HG03342 (cell line): ENCODE measurements at regions not wholly inside any gene's neighbourhood (a gene's known extent, or its start where the extent isn't known, plus 50 kb on each side); places are given as distances from the start of the nearest gene placed in this dataset.
A peak's percentile ranks its signal among the peaks of the same experiment; 100 is the strongest.
"Not testable (repeated sequence)": the region's sequence is repeated elsewhere in the genome, so short reads cannot be mapped to it uniquely, and the experiment has no call there.

Experiments
- ATAC-seq: cut with Tn5 transposase; IDR thresholded peaks from one replicate; pipeline ENCODE4 v1.9.1; 2021; ENCODE audit warnings: mild to moderate bottlenecking, moderate library complexity; ENCODE audit not compliant: unreplicated experiment

GRCh38 chr2:60358476-60358875, 195.0 kb downstream of the BCL11A start:
- ATAC-seq = no peak

GRCh38 chr2:60357996-60358395, 195.5 kb downstream of the BCL11A start:
- no peak for ATAC-seq

DNA sequence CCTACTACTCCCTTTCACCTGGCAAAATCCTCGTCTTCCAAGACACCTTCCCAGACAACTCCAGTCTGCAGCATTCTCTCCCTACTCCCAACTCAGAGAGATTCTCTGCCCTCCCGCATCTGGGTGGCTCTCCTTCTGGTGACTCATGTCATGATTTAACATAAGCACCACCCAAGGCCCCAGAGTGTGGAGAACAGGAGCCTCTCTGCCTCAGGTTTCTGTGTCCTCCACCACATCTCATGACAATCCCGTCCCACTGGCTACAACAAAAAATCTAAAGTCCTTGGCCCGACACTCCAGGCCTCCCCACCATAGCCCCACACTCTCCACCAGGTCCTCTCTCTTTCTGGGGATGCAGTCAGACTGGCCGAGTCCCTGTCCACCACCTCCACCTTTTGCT, 197.1 kb downstream of the BCL11A start:
- no peak for ATAC-seq

- no peak for ATAC-seq
These were observed 197.6 kb downstream of the BCL11A start for GRCh38 chr2:60355849-60356261.

DNA sequence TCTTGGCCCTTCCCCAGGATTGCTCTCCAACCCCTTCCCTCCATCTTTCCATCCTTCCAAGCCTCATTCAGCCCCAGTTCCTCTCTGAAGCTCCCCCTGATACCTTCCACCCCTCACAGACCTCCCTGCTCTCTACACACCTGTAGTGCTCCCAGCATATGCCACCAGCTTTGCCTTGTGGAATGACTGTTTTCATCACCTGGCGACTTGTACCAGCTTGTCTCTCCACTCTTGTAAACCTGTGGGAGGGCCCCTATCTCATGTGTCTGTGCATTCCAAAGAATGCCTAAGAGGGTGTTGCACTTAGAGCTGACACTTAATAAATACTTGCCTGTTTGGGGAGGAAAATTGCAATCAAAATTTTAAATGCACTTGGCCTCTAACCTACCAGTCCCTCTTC, 198.7 kb downstream of the BCL11A start:
- ATAC-seq = no peak

DNA sequence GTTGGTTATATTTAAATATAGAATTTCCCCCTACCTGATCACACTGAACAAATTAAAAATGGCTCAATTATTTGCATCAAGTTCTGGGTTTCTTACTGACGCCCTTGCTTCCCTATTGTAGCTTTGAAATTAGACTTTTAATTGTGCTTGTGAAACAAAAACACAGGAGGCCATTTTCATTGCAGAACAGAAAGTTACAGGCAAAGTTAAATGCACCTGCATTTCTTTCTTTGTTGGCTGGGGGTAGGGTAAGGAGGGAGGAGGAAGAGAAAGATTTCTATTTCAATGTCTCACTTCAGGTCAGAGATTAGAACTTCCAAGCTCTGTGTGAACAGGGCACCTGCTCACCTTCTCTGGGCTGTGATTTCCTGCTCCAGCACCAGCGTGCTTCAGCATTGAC, 199.6 kb downstream of the BCL11A start:
- ATAC-seq = peak; percentile 38

GRCh38 chr2:60353406-60353800, 200.1 kb downstream of the BCL11A start:
- peak; percentile 20 for ATAC-seq

DNA sequence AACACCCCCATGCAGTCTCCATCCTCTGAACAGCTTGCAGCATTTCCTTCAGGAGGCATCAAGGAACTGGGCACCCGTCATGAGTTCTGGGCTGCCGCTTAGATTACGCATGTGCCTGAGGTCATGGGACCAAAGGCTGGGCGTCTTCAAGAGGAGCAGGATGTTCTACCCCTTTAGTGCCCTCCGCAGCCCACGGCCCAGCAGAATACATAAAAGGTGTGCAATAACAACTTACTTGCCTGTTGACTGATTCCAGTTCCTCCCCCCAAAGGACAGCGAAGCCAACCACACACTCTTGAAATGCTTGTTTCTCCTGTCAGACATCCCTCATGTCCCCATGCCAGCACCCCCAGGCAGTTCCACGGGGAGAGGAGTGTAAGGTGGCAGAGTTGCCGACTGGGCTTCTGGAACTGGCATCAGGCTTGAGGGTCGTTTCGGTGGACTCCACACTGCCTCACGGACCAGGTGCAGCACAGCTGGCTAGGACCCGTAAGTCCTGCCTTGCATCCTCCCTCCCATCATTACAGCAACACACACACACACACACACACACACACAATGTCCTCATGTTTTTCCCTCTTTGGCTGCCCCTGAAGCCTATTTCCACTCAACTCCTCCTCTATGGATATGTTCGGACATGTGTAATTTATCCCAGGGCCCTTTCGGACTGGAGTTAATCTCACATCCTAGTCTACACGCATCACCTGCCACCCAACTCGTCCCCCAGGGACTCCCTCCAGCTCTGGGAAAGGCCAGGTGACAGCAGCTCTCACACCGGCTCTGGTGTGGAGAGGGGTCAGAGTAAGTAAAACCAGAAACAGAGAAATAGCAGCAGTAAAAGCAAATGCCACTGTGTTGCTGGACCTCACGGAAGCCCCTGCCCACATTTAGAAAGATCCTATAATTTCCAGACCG, 200.7 kb downstream of the BCL11A start:
- ATAC-seq = no peak

- no peak for ATAC-seq
These were observed 201.7 kb downstream of the BCL11A start for GRCh38 chr2:60351802-60352201.

DNA sequence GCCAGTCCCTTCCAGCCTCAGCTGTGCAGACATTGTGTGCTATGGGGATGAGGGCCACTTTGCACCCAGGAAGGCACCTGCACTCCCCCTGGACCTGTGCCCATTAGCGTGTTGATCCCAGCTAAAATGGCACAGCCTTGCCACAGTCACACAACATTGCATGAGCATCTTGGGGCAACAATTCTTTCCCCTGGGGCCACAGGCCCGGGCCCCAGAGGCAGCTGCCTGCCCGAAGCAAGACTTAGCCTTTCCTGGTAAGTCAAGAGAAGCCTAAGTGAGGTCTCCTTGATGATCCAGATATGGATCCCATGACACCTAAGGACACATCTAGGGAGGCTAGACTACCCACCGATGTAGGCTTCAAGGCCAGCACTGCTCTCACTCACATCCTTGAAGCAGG, 202.1 kb downstream of the BCL11A start:
- ATAC-seq = no peak

DNA sequence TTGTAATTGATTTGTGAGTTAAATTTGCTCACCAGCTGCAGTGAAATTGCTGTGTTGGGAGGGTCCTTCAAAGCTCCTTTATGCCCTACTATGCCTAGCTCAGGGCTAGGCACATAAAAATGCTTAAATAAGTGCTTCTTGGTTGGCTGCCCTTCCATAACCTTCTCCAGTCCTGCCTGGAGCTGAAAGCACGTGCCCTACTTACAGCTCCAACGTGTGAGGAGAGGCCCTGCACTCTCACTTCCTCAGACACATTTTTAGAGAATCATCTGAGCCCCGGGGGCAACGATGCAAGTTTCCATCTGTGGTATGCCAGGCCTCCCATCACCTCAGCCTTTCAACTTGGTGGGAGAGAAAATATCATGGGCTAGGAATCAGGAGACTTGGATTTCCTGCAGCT, 202.7 kb downstream of the BCL11A start:
- ATAC-seq = no peak

DNA sequence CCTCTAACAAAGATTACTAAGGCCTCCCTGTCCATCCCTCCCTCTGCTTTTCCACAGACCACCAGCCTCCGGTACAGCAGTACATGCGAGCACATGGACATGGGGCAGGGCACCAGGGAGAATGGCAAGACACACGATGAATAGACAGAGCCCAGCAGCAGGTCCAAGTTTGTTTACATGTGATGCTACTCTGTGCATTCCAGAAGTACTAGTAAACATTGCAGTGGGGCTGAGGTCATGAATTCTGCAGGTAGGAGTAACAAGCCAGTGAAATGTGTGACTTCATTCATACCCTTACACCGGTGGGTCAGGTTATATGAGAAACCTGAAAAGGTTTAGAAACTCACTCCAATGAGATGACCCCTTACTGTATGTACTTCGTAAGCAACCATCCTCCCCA, 205.7 kb downstream of the BCL11A start:
- no peak for ATAC-seq

DNA sequence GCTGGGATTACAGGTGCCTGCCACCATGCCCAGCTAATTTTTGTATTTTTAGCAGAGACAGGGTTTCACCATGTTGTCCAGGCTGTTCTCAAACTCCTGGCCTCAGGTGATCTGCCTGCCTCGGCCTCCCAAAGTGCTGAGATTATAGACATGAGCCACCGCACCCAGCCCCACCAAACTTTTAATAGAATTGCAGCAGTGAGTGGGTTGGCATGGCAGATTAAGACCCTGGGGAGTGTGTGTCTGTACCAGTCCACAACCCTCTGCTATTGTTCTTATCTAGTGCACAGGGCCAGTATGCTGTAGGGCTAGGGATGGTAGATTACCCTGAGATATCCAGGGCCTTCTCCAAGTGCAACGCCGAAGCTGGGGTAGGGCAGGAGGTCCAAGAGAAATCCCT, 211.0 kb downstream of the BCL11A start:
- not testable (repeated sequence) for ATAC-seq

DNA sequence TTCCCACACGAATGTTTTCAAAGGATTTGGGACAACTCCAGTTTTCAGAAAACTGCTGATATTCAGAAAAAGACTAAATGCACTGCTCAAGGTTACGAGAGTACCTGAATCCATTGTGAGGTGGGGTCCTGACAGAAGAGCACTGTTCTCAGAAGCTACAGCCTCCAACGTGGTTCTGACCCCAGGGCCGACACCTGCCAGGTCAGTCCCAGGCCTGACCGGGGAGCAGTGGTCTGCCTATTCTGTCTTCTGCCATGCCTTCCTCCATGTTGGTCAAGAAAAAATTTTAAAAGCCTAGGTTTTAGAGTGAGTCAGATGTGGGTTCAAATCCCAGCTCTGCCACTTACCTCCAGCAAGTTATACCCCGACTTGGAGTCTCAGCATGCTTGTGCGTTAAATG, 212.3 kb downstream of the BCL11A start:
- no peak for ATAC-seq

- ATAC-seq = no peak
These were observed 214.2 kb downstream of the BCL11A start for GRCh38 chr2:60339286-60339685.

- ATAC-seq = no peak
These were observed 216.3 kb downstream of the BCL11A start for GRCh38 chr2:60337142-60337497.

- ATAC-seq = no peak
These were observed 216.9 kb downstream of the BCL11A start for GRCh38 chr2:60336442-60337141.

DNA sequence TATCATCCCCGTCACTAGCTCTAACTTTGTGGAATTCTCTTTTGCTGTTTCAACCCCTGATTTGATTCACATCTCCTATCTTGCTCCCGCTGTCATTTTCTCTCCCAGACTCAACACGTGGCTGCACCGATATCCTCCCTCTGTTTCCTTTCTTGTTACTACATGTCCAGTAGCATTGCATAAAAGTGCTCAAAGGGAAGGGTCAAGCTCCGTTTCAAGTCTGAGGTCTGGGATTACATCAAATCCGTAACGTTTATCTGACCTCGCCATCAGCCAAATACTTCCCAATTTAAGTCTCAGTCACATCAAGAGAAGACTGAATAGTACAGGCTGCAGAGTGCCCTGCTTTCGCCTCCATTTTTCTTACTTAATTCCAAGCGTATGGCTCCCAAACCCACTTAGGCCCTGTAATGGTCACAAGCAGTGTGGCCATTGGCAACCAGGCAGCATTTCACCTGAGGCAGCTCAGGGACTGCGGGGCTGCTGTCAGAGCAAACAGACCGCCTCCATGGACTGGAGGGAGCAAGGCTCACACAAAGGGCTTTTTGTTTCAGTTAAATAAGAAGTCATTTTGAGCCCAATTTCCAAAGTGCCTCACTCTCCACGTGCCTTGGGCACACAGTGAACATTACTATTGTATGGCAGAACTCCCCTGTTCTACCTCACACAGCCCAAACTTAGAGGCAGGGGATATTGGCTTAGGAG, 217.8 kb downstream of the BCL11A start:
- no peak for ATAC-seq

GRCh38 chr2:60334610-60335009, 218.8 kb downstream of the BCL11A start:
- no peak for ATAC-seq

DNA sequence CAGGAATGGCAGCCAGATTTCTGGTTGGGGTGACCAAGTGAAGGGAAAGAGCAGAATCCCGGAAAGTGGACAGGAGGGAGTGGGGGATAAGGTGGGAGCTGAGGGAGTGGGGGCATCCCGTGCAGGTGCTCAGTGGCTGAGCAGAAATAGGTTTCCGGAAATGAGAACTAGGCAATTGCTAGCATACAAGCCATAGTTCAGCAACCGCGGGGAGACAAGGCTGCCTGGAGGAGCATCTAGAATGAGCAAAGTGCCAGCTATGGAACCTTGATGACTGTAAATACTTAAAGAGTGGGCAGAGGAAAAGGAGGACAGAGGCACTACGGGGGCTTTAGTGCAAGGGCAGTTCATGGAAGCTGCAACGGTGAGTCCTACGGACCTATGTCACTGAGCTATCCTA, 220.2 kb downstream of the BCL11A start:
- no peak for ATAC-seq

GRCh38 chr2:60331115-60331809, 222.2 kb downstream of the BCL11A start:
- no peak for ATAC-seq
